ENCODE measurements at regions not wholly inside any gene's neighbourhood (a gene's known extent, or its start where the extent isn't known, plus 50 kb on each side); places are given as distances from the start of the nearest gene placed in this dataset.
"Not testable (repeated sequence)": the region's sequence is repeated elsewhere in the genome, so short reads cannot be mapped to it uniquely, and the experiment has no call there.

DNA sequence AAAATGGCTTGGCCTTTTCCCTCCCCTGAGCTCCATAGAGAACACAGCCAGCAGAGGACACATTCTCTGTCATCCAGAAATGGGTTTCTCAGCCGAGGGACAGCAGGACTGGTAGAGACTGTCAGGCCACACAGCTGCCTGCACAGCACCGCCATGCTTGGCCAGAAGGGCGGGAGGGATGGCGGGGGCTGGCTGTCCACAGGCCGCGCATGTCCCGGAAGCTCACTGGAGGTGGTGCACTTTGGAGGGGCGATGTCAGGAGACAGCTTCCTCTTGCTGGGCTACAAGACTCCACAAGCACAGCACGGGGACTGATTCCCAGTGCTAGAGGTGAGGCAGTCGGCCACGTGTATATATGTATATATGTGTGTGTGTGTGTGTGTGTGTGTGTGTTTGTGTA lies 125.3 kb downstream of the GOLGA6L4 start:
- DNase-seq: not testable (repeated sequence)

DNA sequence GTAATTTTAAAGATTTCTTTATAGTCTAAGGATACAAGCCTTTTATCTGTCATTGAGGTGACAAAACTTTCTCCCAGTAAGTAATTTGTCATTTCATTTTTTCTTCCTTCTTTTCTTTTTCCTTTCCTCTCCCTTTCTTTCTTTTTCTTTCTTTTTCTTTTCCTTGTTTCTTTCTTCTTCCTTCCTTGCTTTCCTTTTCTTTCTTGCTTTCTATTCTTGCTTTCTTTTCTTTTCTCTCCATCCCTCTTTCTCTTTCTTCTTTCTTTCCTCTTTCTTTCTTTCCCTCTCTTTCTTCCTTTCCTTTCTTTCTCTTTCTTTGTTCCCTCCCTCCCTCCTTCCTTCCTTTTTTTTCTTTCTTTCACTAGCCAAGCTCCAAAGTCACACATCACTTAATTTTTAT lies 148.8 kb downstream of the GOLGA6L4 start:
- not testable (repeated sequence) for DNase-seq

DNA sequence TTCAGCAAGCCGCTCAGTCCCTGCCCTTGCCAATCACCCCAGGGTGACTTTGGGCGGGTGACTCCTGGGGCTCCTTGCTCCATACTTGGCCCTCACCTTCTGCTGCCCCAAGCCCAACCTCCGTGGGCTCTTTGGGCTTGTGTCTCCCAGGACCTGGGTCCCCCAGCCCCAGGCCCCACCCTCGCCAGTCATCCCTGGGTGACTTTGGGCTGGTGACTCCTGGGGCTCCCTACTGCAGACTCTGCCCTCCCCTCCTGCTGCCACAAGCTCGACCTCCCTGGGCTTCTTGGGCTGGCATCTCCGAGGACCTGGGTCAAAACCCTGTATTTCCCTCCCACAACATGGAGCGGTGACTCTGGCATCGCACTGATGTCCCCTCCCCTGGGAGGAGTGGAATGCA lies 151.5 kb downstream of the GOLGA6L4 start:
- no peak for DNase-seq

DNA sequence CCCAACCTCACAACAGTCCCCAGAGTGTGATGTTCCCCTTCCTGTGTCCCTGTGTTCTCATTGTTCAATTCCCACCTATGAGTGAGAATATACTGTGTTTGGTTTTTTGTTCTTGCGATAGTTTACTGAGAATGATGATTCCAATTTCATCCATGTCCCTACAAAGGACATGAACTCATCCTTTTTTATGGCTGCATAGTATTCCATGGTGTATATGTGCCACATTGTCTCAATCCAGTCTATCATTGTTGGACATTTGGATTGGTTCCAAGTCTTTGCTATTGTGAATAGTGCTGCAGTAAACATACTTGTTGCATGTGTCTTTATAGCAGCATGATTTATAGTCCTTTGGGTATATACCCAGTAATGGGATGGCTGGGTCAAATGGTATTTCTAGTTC lies 152.6 kb downstream of the GOLGA6L4 start:
- DNase-seq: not testable (repeated sequence)

DNA sequence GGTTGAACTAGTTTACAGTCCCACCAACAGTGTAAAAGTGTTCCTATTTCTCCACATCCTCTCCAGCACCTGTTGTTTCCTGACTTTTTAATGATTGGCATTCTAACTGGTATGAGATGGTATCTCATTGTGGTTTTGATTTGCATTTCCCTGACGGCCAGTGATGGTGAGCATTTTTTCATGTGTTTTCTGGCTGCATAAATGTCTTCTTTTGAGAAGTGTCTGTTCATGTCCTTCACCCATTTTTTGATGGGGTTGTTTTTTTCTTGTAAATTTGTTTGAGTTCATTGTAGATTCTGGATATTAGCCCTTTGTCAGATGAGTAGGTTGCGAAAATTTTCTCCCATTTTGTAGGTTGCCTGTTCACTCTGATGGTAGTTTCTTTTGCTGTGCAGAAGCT lies 153.1 kb downstream of the GOLGA6L4 start:
- DNase-seq: not testable (repeated sequence)

DNA sequence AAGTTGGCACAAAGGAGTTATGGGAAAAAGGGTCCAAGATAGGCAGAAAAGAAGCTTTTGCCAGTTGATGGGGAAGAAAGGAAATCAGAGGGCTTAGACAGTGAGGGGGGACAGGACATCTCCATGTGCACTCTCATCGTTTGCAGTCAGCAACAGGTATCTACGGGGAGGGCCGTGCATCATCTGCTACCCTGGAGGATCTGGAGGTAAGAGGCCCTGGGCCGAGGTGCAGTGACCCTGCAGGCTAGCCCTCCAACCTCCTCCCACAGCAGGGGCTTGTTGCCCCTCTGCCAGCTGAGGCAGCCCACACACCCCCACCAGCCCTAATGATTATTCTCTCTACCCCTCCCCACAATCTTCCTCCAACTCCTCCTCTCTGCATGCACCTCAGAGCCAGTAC lies 154.8 kb downstream of the GOLGA6L4 start:
- not testable (repeated sequence) for DNase-seq

DNA sequence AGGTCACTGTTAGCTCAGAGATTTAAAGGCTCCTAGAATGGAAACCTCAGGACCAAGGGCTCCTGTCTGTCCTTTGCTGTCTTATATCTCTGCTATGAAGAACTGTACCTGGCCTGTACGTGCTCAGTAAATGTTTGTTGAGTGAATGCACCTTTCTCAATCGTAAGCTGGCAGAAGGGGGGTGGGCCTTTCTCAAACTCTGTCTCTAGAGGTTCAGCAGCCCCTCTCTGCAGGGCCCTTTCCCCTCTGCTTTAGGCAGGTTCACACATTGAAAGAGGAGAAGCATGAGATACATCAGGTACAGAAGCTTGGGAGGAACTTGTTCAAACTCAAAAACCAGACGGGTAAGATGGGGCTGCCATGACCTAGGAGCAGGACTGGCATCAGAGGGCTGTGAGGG lies 155.6 kb downstream of the GOLGA6L4 start:
- DNase-seq: no peak

DNA sequence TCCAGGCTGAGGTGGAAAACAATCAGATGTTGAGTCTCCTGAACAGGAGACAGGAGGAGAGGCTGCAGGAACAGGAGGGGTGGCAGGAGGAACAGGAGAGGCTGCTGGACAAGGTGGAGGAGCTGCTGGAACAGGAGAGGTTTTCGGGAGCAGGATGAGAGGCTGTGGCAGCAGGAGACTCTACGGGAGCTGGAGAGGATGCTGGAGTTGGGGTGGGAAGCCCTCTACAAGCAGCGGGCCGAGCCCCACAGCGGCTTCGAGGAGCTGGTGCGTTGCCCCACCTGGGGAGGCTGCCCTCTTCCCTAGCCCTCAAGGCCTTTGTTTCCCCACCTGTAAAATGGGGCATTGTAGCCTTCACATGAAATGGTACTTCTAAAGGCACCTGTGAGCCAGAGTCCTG lies 156.4 kb downstream of the GOLGA6L4 start:
- DNase-seq: not testable (repeated sequence)

DNA sequence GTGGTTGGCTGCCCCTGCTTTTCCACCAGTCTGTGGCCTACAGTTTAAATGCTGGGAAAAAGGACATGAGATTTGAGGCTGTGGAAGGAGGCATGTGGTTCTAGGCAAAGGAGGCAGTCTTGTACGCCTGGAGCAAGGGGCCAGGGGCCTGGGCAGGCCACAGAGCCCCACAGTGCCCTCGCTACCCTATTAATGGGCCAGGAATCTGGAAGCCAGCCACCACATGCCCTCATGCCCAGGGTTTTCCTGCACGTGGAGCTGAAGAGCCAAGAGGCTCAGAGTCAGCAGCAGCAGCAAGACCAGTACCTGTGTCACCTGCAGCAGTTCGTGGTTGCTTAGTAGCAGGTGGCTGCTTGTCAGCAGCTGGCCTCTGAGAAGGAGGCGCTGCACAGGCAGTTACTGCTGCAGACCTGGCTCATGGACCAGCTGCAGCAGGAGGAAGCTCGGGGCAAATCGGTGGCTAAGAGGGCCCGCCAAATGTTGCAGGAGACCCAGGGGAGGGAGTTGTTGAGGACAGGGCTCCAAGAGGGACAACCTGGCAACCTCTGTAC lies 157.9 kb downstream of the GOLGA6L4 start:
- not testable (repeated sequence) for DNase-seq

DNA sequence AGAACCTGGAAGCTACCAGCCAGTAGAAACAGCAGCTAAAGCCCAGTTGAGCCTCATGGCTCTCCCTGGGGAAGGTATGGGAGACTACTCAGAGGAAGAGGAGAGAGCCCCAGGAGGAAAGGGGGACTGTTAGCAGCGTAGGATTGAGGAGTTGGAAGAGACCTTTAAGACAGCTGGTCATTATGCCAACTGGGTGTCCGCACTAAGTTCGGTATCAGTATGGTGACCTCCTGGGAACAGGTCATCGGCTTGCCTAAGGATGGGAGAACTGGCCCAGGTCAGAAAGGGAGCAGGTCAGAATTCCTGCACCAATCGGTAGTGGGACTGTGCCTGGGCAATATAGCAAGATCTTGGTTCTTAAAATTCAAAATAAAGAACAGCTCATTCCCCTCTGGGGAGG lies 158.4 kb downstream of the GOLGA6L4 start:
- DNase-seq: not testable (repeated sequence)

DNA sequence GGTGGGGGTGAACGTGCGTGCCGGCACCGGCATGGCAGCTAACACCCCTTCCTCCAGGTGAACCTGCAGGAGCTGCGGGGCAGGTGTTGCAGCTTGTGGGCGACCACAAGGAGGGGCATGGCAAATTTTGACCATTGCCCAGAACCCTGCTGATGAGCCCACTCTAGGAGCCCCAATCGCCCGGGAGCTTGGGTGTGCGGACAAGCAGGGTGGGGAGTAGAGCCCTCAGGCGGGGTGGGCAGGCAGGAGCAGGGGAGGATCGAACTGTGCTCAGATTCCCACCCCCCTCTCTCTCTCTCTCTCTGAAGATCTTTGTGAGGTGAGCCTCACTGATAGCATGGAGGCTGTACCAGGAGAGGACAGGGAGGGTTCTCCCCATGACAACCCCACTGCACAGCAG lies 159.8 kb downstream of the GOLGA6L4 start:
- not testable (repeated sequence) for DNase-seq

DNA sequence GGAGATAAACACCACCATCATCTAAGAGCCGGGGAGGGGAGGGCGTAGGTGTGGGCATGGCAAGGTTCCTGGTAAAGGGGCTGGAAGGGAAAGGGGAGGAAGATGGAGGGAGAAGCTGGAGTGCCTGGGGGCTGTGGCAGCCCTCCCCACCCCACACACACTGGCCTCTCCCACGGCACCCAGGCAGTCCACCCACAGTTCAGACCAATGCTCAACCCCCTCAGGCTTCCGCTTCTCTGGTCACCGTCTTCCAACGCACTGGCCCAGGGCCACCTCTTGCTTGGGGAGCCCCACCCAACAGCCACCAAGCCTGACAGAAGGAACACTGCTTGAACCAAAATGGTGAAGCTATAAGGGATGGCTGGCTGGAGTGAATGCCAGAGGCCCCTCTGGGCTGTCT lies 160.3 kb downstream of the GOLGA6L4 start:
- DNase-seq: not testable (repeated sequence)

DNA sequence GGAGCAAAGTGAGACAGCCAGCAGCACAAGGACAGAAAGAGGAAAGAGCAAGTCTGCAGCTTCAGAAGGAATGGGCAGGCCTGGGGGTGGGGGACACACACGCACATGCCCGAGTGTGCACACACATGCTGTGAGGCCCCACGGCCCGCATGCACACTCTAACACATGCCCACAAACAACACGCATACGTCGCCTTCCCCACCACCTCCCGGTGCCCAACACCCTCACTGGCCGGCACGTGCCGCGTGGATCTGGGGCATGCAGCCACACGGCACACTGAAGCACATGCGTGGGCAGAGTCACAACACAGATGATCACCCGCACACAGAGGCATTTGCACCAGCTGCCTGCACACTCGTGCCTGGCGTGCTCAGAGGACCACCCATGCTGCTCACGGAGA lies 161.5 kb downstream of the GOLGA6L4 start:
- not testable (repeated sequence) for DNase-seq

DNA sequence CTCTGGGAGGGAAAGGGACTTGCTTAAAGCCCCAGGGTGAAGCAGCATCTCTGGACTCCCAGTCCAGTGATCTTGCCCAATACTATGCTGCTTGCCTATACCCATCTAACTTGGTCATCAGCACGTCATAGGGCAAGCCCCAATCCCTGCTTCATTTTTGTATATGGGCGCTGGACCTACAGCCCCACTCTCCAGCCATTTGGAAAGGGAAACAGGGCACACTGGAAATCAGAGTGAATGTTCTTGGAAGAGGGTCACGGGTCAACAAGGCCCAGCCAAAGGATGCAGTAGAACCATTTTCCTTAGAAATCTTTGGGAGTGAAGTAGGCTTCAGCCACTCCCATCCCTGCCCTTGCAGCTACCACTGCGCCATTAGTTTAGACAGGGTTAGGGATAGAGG lies 162.5 kb downstream of the GOLGA6L4 start:
- not testable (repeated sequence) for DNase-seq

DNA sequence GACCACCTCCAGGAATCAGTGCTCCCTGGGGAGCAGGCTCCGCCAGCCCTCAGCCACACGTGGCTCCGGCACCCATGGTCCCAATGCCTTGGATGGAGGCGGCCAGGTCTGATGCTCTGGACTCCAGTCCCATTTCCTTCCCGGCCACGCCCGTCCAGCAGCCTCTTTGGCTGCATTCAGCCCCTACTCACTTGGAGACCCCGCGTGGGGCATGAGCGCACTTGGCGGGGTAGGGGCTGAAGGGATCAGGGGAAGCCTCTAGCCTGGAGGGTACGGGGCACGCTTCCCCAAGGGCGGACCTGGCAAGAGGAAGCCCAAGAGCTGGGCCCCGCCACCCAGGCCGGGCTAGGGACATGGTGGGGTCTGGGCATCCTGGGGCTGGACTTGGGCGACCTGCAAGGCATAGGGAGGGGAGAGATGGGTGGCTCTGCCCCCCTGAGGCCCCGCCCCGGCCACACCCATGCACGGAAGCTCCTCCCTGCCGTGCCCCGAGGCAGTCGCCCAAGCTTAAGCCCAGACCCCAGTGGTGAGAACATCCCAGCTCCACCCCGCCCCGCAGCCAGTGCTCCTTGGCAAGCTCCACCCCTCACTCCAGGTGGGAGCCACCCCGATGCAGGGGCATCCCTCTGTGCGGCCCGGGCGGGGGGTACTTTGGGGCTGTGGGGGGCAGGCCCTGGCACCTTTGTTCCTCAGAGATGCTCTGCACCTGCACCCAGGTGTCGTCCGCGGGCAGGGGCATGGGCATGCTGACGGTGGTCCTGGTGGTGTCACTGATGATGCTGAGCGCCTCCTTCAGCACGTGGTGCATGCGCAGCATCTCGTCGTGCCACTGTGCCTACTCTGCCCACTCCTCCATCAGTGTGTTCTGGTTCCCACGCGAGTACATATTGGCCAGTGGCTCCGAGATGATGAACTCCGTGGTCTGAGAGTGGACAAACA lies 163.5 kb downstream of the GOLGA6L4 start:
- DNase-seq: no peak

DNA sequence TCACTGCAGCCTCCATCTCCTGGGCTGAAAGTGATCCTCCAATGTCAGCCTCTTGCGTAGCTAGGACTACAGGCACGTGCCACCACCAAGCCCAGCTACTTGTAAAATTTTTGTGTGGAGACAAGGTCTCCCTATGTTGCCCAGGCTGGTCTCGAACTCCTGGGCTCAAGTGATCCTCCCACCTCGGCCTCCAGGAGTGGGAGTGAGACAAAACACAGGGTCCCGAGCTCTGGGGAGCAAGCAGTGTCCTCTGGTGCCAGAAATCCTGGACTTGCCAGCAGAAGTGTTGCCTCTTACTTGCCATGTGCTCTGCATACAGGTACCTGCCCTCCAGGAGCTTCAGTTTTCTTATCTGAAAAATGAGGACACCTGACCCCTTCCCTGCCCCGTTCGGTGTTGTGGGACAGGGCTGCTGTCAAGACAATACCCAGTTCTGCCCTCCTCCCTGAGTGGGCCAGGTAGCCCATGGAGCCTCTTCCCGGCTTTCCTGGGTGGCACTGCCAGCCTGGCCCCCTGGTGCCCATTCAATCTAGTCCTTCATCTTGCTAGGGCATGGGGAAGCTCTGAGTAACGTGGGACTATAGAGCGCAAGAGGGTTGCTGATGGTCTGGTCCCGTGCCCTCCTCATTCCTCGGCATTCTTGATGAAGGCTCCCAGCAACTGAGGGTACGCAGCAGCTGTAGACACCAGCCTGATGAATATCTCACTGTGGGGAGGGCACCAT lies 164.6 kb downstream of the GOLGA6L4 start:
- no peak for DNase-seq

DNA sequence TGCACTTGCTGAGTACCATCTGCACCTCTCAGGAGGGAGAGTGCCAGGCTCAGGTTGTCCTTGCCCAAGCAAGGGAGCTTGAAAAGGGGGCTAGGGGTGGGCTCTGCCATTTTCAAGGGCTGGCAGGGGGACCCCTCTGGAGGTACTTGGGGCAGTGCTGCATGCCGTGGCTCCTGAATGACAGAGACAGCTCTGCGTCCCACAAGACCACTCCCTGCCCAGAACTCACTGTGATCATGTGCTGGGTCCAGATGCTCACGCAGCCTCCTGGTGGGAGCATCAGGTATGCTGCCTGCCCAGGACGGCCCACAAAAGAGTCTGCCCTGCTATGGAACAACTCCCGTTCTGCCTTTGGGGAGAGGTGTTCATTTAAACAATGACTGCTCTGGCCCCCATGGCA lies 165.2 kb downstream of the GOLGA6L4 start:
- no peak for DNase-seq

DNA sequence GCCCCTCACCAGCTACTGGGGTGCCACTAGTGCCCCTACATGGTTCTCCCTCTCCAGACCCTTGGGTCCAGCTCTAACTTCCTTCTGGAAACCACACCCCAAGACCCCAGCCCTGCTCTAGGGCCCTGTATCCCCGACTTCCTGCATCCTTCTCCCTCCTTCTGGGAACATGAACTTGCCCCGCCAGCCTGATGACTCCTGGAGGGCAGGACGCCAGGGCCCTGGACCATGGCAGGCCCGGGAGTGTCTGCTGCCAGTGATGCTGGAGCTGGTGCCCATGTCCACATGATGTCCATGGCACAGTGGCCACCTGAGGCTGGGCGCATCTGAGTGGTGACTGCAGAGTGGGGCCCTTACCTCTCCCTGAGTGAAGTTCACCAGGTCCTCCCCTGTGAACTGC lies 165.9 kb downstream of the GOLGA6L4 start:
- DNase-seq: not testable (repeated sequence)

DNA sequence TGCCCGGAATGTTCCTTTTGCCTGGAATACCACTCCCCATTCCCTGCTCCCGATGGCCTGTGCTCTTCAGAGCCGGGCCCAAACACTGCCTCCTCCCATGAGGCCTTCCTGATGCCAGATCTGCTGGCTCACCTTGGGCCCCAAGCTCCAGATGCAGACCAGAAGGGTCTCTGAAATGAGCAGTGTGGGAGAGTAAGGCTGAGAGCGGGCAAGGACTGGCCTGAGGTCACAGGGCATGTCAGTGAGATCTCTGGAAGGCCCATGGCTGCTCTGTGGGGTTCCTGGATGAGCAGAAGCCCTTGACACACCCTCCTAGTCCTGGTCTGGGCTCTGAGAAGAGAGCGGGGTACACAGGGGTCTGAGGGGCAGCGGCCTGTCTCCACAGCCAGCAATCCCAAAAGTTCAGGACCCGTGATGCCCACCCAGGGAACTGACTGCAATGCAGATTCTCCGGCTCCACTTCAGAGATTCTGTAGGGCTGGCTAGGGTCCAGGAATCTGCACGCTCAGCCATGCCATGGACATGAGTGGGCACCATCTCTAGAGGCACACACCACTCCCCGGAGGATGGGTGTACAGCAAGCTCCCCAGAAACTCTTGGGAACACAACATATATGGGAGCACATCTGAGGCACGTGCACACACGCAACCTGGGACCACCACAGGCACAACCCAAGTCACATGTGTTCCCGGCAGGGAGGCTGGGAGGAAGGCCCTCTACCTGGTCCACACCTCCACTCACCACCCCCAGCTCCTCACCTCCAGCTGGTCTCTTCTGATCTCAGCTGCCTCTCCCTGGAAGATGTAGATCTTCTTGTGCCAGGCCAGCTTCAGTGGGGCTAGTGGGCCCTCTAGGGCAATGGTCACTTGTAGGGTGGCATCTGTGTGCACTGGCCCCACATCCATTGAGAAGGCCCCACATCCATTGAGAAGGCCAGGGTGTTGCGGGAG lies 166.6 kb downstream of the GOLGA6L4 start:
- DNase-seq: not testable (repeated sequence)

DNA sequence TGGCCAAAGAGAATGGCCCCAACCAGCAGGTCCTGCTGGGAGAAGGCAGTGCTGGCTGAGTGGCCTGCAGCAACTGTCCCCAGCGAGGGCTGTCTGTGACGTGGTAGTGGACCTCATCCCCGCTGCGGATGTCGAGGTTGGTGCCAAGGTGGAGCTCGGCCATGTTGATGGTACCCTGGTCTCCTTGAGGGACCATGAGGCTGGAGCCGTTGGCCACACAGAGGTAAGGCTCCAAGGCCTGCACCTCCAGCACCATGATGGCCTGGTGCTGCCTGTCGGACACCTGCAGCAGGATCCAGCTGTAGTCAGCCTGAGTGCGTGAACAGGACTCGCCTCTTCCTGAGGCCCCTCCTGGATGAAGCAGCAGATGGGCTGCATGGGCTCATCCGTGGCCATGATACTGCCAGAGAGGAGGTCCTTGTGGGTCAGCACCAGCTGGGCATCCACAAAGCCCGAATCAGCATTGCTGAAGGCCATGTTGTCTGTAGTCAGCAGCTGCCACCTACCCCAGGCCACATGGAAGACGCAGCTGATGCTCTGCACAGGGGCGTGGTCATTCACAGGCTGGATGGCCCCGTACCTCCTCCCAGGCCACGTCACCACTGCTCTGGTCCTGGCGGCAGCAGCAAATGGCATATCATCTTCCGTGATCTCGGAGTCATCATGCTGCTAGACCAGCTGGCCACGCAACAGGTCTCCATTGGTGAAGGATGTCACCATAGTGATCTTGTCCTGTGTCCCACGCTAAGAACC lies 167.5 kb downstream of the GOLGA6L4 start:
- no peak for DNase-seq

DNA sequence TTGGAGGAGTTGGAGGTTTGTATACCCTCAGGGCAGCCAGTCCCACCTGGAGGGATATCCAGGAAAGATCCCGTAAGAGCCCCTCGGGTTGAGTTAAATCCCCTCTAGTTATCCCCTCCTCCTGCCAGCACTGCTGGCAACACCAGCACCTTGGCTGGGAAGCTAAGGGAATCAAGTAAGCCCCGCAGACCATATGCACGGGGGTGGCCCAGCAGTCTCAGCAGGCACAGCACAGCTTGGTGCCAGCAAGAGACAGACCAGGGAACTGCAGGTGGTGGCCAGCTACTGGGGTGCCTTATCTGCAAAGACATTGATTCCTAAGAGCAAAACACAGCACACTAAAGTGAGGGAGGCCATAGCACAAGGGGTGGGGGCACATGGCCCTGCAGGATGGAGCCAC lies 173.8 kb downstream of the GOLGA6L4 start:
- DNase-seq: not testable (repeated sequence)

All from T-helper 1 cell (primary cell).